ENCODE measurements at regions not wholly inside any gene's neighbourhood (a gene's known extent, or its start where the extent isn't known, plus 50 kb on each side); places are given as distances from the start of the nearest gene placed in this dataset.

GRCh38 chr5:133789428-133789827, 177.1 kb upstream of the FSTL4 start:
- no peak for TF ChIP-seq POLR2AphosphoS5 (IDR thresholded peaks at IDR 0.05; ENCODE audit: low read depth, low read length)
- no peak for TF ChIP-seq POLR2A (IDR thresholded peaks at IDR 0.05; ENCODE audit: low read depth, low read length)
- TF ChIP-seq TAF1 (IDR thresholded peaks at IDR 0.05; ENCODE audit: low read depth, low read length), result no peak
- TF ChIP-seq POU2F2 (IDR thresholded peaks at IDR 0.05; ENCODE audit: low read depth, low read length), result no peak
